Right renal pelvis (tissue), 4 donors: ENCODE measurements at regions not wholly inside any gene's neighbourhood (a gene's known extent, or its start where the extent isn't known, plus 50 kb on each side); places are given as distances from the start of the nearest gene placed in this dataset.

Experiments
- DNase-seq, 4 donors: peaks; one replicate each; pipeline ENCODE4 v3.0.0-alpha.2; 2013; ENCODE audit warnings: low read depth in 4 of 4, low spot score in 3 of 4, missing footprints in 1 of 4

- no peak for DNase-seq
Observed at GRCh38 chr9:78932849-78933627, 636.1 kb downstream of the PSAT1 start.

- DNase-seq = no peak
Observed at GRCh38 chr9:78934880-78935279, 636.9 kb upstream of the TLE4 start.

GRCh38 chr9:78938821-78939220, 632.9 kb upstream of the TLE4 start:
- DNase-seq = no peak

- no peak for DNase-seq
Observed at GRCh38 chr9:78939311-78940065, 632.3 kb upstream of the TLE4 start.

- no peak for DNase-seq
Observed at GRCh38 chr9:78940121-78940855, 631.5 kb upstream of the TLE4 start.

- no peak for DNase-seq
Observed at GRCh38 chr9:78954286-78954685, 617.5 kb upstream of the TLE4 start.

GRCh38 chr9:78958892-78959291, 612.9 kb upstream of the TLE4 start:
- DNase-seq = no peak

- no peak for DNase-seq
Observed at GRCh38 chr9:78962156-78962555, 609.6 kb upstream of the TLE4 start.

GRCh38 chr9:78963911-78964310, 607.9 kb upstream of the TLE4 start:
- no peak for DNase-seq

- no peak for DNase-seq
Observed at GRCh38 chr9:78967596-78968217, 604.1 kb upstream of the TLE4 start.

- no peak for DNase-seq
Observed at GRCh38 chr9:78970375-78970774, 601.4 kb upstream of the TLE4 start.

- DNase-seq = no peak
Observed at GRCh38 chr9:78971540-78971939, 600.2 kb upstream of the TLE4 start.

- no peak for DNase-seq
Observed at GRCh38 chr9:78972303-78972999, 599.3 kb upstream of the TLE4 start.

- DNase-seq = no peak
Observed at GRCh38 chr9:78973907-78974306, 597.9 kb upstream of the TLE4 start.

- DNase-seq = no peak
Observed at GRCh38 chr9:78982849-78983248, 588.9 kb upstream of the TLE4 start.

GRCh38 chr9:78985084-78985738, 586.6 kb upstream of the TLE4 start:
- no peak for DNase-seq

- DNase-seq = no peak
Observed at GRCh38 chr9:78986446-78986845, 585.3 kb upstream of the TLE4 start.

GRCh38 chr9:78989031-78989658, 582.6 kb upstream of the TLE4 start:
- DNase-seq = no peak

- DNase-seq = no peak
Observed at GRCh38 chr9:78994471-78994870, 577.3 kb upstream of the TLE4 start.
